RWPE1 (cell line): ENCODE measurements at regions not wholly inside any gene's neighbourhood (a gene's known extent, or its start where the extent isn't known, plus 50 kb on each side); places are given as distances from the start of the nearest gene placed in this dataset.
"Not testable (repeated sequence)": the region's sequence is repeated elsewhere in the genome, so short reads cannot be mapped to it uniquely, and the experiment has no call there.

Experiments used
- CTCF ChIA-PET: fragments of 350-600 bp; sonication (Branson Sonifier 250); formaldehyde crosslinking; extraction: SDS; loops from one replicate; lab custom pipeline; 2021; lab: Yijun Ruan, JAX
- POLR2A ChIA-PET: fragments of 400-600 bp; formaldehyde crosslinking; extraction: SDS; loops from one replicate; lab custom pipeline; 2020; ENCODE audit warnings: antibody characterized with exemption; ENCODE audit not compliant: low non-redundant PET; lab: Yijun Ruan, JAX
- DNase-seq: peaks from one replicate; pipeline ENCODE4 v3.0.0; 2012; ENCODE audit warnings: low spot score
- H3K27ac ChIP-seq: fragments of 450-650 bp; 2 replicates; pipeline ENCODE4 v1.5.1; 2017
- TF ChIP-seq, protein P1 (sequence below): fragments of 450-650 bp; conservative IDR thresholded peaks from 2 replicates; pipeline ENCODE4 v1.5.1; 2017; ENCODE audit warnings: low read depth, mild to moderate bottlenecking

DNA sequence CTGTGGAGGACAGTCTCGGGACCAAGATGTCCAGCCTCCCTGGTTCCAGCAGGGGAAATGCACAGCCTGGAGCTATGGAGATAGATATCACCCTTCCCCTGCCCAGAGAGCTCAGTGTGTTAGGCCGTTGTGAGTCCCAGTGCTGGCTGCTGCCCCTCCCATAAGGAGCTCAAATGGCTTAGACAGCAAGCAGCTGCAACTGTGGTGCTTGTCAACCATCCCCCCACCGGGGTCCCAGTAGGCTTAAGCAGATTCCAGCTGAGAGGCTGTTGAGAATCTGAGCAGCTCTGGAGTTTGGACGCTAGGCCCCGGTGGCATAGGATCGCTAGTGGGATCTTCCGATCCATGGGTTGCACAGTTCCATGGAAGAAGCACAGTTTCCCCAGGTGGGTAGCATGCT, 181.8 kb upstream of the POF1B start:
- CTCF ChIA-PET = no interaction called here
- POLR2A ChIA-PET = no interaction called here
- H3K27ac ChIP-seq = no peak overlapping the region
- DNase-seq = no peak
- TF ChIP-seq, protein P1, sequence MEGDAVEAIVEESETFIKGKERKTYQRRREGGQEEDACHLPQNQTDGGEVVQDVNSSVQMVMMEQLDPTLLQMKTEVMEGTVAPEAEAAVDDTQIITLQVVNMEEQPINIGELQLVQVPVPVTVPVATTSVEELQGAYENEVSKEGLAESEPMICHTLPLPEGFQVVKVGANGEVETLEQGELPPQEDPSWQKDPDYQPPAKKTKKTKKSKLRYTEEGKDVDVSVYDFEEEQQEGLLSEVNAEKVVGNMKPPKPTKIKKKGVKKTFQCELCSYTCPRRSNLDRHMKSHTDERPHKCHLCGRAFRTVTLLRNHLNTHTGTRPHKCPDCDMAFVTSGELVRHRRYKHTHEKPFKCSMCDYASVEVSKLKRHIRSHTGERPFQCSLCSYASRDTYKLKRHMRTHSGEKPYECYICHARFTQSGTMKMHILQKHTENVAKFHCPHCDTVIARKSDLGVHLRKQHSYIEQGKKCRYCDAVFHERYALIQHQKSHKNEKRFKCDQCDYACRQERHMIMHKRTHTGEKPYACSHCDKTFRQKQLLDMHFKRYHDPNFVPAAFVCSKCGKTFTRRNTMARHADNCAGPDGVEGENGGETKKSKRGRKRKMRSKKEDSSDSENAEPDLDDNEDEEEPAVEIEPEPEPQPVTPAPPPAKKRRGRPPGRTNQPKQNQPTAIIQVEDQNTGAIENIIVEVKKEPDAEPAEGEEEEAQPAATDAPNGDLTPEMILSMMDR = no peak

- CTCF ChIA-PET = interaction anchor here (1.3 kb wide), 1 partner anchor 433 kb away, joined by 8 read pairs; no protein-coding TSS in a partner anchor
- POLR2A ChIA-PET = no interaction called here
- no peak for DNase-seq
- H3K27ac ChIP-seq = no peak overlapping the region
- TF ChIP-seq, protein P1 = no peak; the same call in 1 of the 2 replicates
These were observed 165.1 kb upstream of the POF1B start for GRCh38 chrX:85544609-85545008.

DNA sequence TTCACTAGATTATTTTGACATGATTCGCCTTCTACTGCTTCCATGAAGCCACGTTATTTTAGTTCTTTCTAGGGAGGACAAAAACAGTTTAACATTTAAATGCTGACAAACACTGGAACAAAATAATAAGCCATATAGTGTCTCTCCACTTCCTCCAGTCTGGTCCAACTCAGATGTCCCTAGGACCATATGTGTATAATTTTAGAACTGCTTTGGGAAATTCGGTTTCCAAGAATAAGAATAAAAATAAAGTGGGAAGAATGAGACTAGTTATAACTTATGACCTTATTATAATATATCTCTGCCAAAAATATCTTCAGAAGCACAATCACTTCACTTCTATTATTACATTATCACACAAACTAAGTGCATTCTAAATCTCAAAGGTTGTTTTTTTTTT, 164.4 kb upstream of the POF1B start:
- no peak overlapping the region for H3K27ac ChIP-seq
- TF ChIP-seq, protein P1 = no peak
- CTCF ChIA-PET = interaction anchor here (1.3 kb wide), 1 partner anchor 433 kb away, joined by 8 read pairs; no protein-coding TSS in a partner anchor
- POLR2A ChIA-PET = no interaction called here
- no peak for DNase-seq

- H3K27ac ChIP-seq, DNase-seq, POLR2A ChIA-PET, CTCF ChIA-PET: not testable (repeated sequence)
These were observed 149.7 kb upstream of the POF1B start for GRCh38 chrX:85529141-85529540.

- DNase-seq = no peak
- TF ChIP-seq, protein P1 = no peak
- POLR2A ChIA-PET = no interaction called here
- H3K27ac ChIP-seq = no peak overlapping the region
- CTCF ChIA-PET = no interaction called here
These were observed 138.7 kb upstream of the POF1B start for GRCh38 chrX:85517994-85518718.

- TF ChIP-seq, protein P1 = no peak
- DNase-seq = peak; percentile 36
- ChIA-PET POLR2A (no interaction called here), CTCF (no interaction called here)
- no peak overlapping the region for H3K27ac ChIP-seq
These were observed 136.7 kb upstream of the POF1B start for GRCh38 chrX:85516131-85516530.

GRCh38 chrX:85506871-85507270, 127.4 kb upstream of the POF1B start:
- H3K27ac ChIP-seq = no peak overlapping the region
- DNase-seq = no peak
- POLR2A ChIA-PET = no interaction called here
- TF ChIP-seq, protein P1 = no peak
- CTCF ChIA-PET = no interaction called here
